Bronchial epithelial cell (primary cell): ENCODE measurements at regions not wholly inside any gene's neighbourhood (a gene's known extent, or its start where the extent isn't known, plus 50 kb on each side); places are given as distances from the start of the nearest gene placed in this dataset.

Experiments
- DNase-seq: peaks from one replicate; pipeline ENCODE4 v3.0.0-alpha.2; 2010; ENCODE audit warnings: low read depth
- FAIRE-seq: peaks from 2 replicates; lab custom pipeline; 2011; peaks lifted over from hg19 to GRCh38; lab: Jason Lieb, UNC
- H3K27me3 ChIP-seq: 2 replicates; pipeline ENCODE4 v1.5.1; 2011; ENCODE audit warnings: low read length; ENCODE audit not compliant: control insufficient read depth, insufficient read depth
- H3K36me3 ChIP-seq: 2 replicates; pipeline ENCODE4 v1.5.1; 2011; ENCODE audit warnings: low read length; ENCODE audit not compliant: control insufficient read depth, insufficient read depth
- H3K4me3 ChIP-seq: 2 replicates; pipeline ENCODE4 v1.5.1; 2011; ENCODE audit warnings: mild to moderate bottlenecking, low read depth, low read length, control low read depth
- TF ChIP-seq, protein P1 (sequence below): IDR thresholded peaks from 2 replicates; pipeline ENCODE4 v1.5.1; 2011; ENCODE audit warnings: mild to moderate bottlenecking, moderate library complexity, low read length, control low read depth, inconsistent platforms; ENCODE audit not compliant: insufficient read depth, severe bottlenecking

- TF ChIP-seq, protein P1, sequence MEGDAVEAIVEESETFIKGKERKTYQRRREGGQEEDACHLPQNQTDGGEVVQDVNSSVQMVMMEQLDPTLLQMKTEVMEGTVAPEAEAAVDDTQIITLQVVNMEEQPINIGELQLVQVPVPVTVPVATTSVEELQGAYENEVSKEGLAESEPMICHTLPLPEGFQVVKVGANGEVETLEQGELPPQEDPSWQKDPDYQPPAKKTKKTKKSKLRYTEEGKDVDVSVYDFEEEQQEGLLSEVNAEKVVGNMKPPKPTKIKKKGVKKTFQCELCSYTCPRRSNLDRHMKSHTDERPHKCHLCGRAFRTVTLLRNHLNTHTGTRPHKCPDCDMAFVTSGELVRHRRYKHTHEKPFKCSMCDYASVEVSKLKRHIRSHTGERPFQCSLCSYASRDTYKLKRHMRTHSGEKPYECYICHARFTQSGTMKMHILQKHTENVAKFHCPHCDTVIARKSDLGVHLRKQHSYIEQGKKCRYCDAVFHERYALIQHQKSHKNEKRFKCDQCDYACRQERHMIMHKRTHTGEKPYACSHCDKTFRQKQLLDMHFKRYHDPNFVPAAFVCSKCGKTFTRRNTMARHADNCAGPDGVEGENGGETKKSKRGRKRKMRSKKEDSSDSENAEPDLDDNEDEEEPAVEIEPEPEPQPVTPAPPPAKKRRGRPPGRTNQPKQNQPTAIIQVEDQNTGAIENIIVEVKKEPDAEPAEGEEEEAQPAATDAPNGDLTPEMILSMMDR: no peak
- Histone ChIP-seq H3K27me3 (no peaks in the 10 kb centered on the region), H3K36me3 (no peaks in the 10 kb centered on the region), H3K4me3 (no peak overlapping the region)
- FAIRE-seq: no peak
- peak; percentile 44 for DNase-seq
Observed at GRCh38 chr10:92760609-92761008, 70.9 kb downstream of the HHEX start.

DNA sequence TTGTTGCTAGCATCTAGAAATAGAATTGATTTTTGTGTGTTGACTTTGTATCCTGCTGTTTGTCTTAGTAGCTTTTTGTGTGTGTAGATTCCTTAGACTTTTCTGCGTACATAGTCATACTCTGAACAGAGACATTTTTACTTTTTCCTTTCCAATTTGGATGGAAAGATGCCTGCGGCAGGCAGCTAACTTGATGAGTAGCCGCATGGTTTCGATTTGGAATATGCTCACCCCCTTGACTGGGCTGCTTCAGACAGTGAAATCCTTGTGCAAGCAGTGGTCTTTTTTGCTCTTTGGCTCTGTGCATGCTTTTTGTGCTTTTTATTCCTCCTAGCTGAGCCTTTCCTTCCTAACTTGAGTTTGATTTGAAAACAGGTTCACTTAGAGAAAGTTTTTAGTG is 71.8 kb downstream of the HHEX start:
- DNase-seq: no peak
- Histone ChIP-seq H3K4me3 (no peak overlapping the region), H3K36me3 (no peaks in the 10 kb centered on the region), H3K27me3 (no peaks in the 10 kb centered on the region)
- TF ChIP-seq, protein P1: no peak
- FAIRE-seq: no peak

DNA sequence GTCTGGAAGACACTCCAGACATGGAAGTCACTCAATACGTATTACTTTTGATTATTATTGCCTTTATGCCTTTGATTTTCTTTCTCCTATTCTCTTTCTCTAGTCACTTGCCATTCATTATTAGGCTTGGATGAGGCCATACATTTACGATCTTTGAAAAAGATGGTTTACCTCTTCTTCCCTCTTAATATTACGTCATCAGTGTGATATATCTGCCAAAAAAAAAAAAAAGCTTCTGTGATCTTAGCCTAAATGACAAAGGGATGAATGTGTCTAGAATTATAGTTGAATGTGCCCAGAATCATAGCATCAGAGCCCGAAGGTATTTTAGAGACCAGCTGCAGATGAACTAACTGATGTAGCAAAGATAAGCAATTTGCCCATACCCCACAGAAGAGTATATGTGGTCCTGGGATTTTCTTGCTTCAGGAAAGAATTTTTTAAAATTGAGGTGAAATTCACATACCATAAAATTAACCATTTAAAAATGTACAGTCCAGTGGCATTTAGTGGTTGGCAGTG is 73.9 kb downstream of the HHEX start:
- FAIRE-seq (no peak), DNase-seq (no peak)
- Histone ChIP-seq H3K4me3 (no peak overlapping the region), H3K27me3 (peaks cover 3% of the 10 kb centered on the region), H3K36me3 (no peaks in the 10 kb centered on the region)
- TF ChIP-seq, protein P1: no peak

GRCh38 chr10:92766451-92766850 is 76.7 kb downstream of the HHEX start:
- no peaks in the 10 kb centered on the region for H3K36me3 ChIP-seq
- FAIRE-seq: no peak
- DNase-seq: no peak
- no peak overlapping the region for H3K4me3 ChIP-seq
- H3K27me3 ChIP-seq: peaks cover 3% of the 10 kb centered on the region
- TF ChIP-seq, protein P1: no peak

DNA sequence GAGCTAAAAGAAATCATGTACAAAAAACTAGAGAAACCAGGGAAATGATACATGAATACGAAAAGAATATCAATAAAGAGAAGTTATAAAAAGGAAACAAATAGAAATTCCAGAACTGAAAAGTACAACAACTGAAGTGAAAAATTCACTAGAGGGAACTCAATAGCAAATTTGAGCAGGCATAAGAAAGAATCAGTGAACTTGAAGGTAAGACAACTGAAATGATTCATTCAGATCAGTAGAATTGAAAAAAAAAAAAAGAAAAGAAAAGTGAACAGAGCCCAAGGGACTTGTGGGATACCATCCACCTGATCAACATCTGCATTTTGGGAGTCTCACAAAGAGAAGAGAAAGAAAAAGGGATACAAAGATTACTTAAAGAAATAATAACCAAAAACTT is 78.3 kb downstream of the HHEX start:
- H3K4me3 ChIP-seq: no peak overlapping the region
- TF ChIP-seq, protein P1: no peak
- no peaks in the 10 kb centered on the region for H3K36me3 ChIP-seq
- H3K27me3 ChIP-seq: peaks cover 3% of the 10 kb centered on the region
- FAIRE-seq: no peak
- DNase-seq: no peak

- FAIRE-seq: no peak
- peaks cover 1% of the 10 kb centered on the region for H3K27me3 ChIP-seq
- no peak for DNase-seq
- H3K4me3 ChIP-seq: no peak overlapping the region
- TF ChIP-seq, protein P1: no peak
- H3K36me3 ChIP-seq: no peaks in the 10 kb centered on the region
Observed at GRCh38 chr10:92773776-92774175, 74.5 kb upstream of the EXOC6 start.
